ENCODE measurements at regions not wholly inside any gene's neighbourhood (a gene's known extent, or its start where the extent isn't known, plus 50 kb on each side); places are given as distances from the start of the nearest gene placed in this dataset.
A peak's percentile ranks its signal among the peaks of the same experiment; 100 is the strongest.

DNA sequence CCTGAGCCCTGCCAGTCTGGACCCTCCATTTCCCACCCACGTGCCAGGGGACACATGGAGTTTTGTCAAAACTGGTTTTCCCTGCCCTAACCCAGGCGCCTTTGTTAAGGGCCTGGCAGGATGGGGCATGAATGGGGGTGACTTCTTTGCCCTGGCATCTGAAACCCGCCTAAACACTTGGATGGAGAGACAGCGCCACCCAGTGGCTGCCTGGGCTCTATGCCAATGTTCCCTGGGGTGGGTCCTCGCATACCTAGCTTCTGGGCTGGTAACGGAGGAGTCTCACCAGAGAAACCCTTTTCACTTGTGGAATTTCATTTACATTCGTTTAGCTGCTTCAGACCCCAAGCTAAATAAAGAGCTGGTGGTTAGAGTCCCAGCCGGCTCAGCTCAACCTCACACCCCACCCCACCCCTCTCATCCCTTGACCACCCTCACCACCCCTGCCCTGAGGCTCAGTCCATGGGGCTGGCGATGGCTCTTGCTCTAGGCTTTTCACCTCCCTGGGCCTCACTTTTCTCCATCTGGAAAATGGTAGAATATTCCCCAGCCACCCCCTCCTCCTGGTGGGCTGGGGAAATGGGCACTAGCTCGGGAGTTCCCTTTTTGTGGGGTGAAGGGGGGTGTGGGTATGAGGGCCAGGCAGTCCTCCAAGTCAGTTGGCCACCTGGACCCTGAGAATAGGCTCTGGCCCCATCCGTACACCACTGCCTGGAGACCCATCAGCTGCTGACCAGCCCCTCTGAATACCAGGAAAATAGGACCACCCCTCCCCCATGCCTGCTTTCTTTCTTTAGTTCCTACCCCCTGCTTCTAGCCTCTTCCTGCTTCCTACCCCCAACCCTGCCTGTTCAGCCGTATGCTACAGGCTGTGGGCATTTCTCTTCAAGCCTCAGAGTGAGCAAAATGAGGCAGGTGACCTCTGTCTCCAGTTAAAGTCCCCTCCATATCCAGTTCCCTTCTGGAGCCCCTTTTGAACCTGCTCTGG lies 57.1 kb upstream of the PJA1 start:
- DNase-seq: peak; percentile 65 to 85
- H3K36me3 ChIP-seq: no peaks in the 10 kb centered on the region
- no peak overlapping the region for H3K27ac ChIP-seq
- no peaks in the 10 kb centered on the region for H3K27me3 ChIP-seq
- no peak overlapping the region for H3K4me3 ChIP-seq
- no peaks in the 10 kb centered on the region for H3K4me1 ChIP-seq
- H3K9me3 ChIP-seq (replicated peaks): no peaks in the 10 kb centered on the region

GRCh38 chrX:69221239-69222102 lies 56.2 kb upstream of the PJA1 start:
- Histone ChIP-seq H3K4me3 (no peak overlapping the region), H3K36me3 (no peaks in the 10 kb centered on the region), H3K27me3 (no peaks in the 10 kb centered on the region), H3K9me3 (replicated peaks) (no peaks in the 10 kb centered on the region), H3K27ac (no peak overlapping the region), H3K4me1 (no peaks in the 10 kb centered on the region)
- DNase-seq: no peak

- Histone ChIP-seq H3K36me3 (no peaks in the 10 kb centered on the region), H3K27ac (no peak overlapping the region), H3K27me3 (no peaks in the 10 kb centered on the region), H3K4me3 (no peak overlapping the region), H3K9me3 (replicated peaks) (no peaks in the 10 kb centered on the region), H3K4me1 (no peaks in the 10 kb centered on the region)
- no peak for DNase-seq
Observed at GRCh38 chrX:69218407-69218997, 53.2 kb upstream of the PJA1 start.

DNA sequence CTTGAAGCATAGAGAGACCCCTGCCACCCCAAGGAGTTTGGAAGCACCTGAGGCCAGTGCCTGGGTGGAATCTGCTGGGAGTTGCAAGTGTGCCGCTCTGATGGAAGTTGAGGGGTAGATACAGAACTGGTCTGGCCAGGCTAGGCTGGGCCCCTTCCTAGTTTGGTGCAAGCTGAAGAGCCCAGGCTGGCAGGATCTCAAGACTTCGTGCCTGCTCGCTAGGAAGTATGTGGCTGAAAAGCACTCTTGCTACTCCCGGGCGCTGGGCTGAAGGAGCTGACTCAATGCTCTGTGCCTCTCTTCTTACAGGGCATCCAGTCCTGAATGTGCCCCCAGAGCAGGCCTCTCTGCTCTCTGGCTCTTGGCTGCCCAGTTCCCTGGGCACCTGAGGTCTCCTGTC lies 51.7 kb upstream of the PJA1 start:
- no peak for DNase-seq
- no peak overlapping the region for H3K27ac ChIP-seq

DNA sequence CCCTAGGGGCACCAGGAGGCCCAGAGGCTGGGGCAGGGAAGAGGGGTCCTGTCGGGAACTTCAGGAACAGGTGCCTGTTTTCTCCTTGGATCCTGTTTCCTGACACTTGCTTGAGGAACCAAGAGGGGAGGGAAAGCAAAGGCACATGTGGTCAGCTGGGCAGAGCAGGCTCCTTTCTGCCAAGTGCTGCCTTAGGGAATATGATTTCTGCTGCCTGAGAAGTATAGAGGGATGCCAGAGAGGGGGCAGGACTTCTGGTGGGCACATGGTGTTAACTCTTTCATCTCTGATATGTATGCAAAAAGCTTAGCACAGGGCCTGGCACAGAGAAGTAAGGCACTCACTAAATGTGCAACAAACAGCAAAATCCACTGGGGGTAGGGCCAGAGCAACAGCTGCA lies 51.2 kb upstream of the PJA1 start:
- no peak overlapping the region for H3K27ac ChIP-seq

More for the DNA sequence above, 51.7 kb upstream of the PJA1 start:
- H3K9me3 ChIP-seq (replicated peaks): no peaks in the 10 kb centered on the region
- H3K36me3 ChIP-seq: no peaks in the 10 kb centered on the region
- no peak overlapping the region for H3K4me3 ChIP-seq
- H3K4me1 ChIP-seq: no peaks in the 10 kb centered on the region
- no peaks in the 10 kb centered on the region for H3K27me3 ChIP-seq

GRCh38 chrX:69215161-69215875 lies 50.1 kb upstream of the PJA1 start:
- H3K36me3 ChIP-seq: no peaks in the 10 kb centered on the region
- no peak overlapping the region for H3K4me3 ChIP-seq
- no peaks in the 10 kb centered on the region for H3K4me1 ChIP-seq
- H3K9me3 ChIP-seq (replicated peaks): no peaks in the 10 kb centered on the region
- H3K27ac ChIP-seq: no peak overlapping the region
- H3K27me3 ChIP-seq: no peaks in the 10 kb centered on the region
- no peak for DNase-seq

More for the DNA sequence above, 51.2 kb upstream of the PJA1 start:
- DNase-seq: peak in 1 of 2 experiments; percentile 13
- Histone ChIP-seq H3K27me3 (no peaks in the 10 kb centered on the region), H3K4me1 (no peaks in the 10 kb centered on the region), H3K9me3 (replicated peaks) (no peaks in the 10 kb centered on the region), H3K36me3 (no peaks in the 10 kb centered on the region), H3K4me3 (no peak overlapping the region)
